ENCODE measurements at regions not wholly inside any gene's neighbourhood (a gene's known extent, or its start where the extent isn't known, plus 50 kb on each side); places are given as distances from the start of the nearest gene placed in this dataset.

GRCh38 chr10:105803206-105803605, 1162.1 kb downstream of the SORCS3 start:
- Mint-ChIP-seq H3K4me3 (no peak overlapping the region), H3K27me3 (no peaks in the 10 kb centered on the region), H3K9me3 (no peaks in the 10 kb centered on the region), H3K27ac (no peak overlapping the region), H3K4me1 (ENCODE audit: low read depth) (no peaks in the 10 kb centered on the region), H3K36me3 (ENCODE audit: low read depth) (no peaks in the 10 kb centered on the region)
- DNase-seq (no peak), ATAC-seq (no peak)
- intact Hi-C loops (cut with micrococcal nuclease) = no loop called here
- ChIA-PET CTCF (no interaction called here), POLR2A (no interaction called here)
- TF ChIP-seq CTCF (IDR thresholded peaks at IDR 0.05) = no peak

- H3K4me1 Mint-ChIP-seq (ENCODE audit: low read depth) = no peaks in the 10 kb centered on the region
- H3K27me3 Mint-ChIP-seq = no peaks in the 10 kb centered on the region
- DNase-seq (no peak), ATAC-seq (no peak)
- POLR2A ChIA-PET = no interaction called here
- no peak for TF ChIP-seq CTCF (IDR thresholded peaks at IDR 0.05)
- H3K36me3 Mint-ChIP-seq (ENCODE audit: low read depth) = no peaks in the 10 kb centered on the region
- CTCF ChIA-PET = no interaction called here
- H3K4me3 Mint-ChIP-seq = no peak overlapping the region
- intact Hi-C loops (cut with micrococcal nuclease) = no loop called here
- H3K27ac Mint-ChIP-seq = no peak overlapping the region
- H3K9me3 Mint-ChIP-seq = no peaks in the 10 kb centered on the region
These were observed 1159.6 kb downstream of the SORCS3 start for GRCh38 chr10:105800641-105801040.

GRCh38 chr10:105798328-105798889, 1157.3 kb downstream of the SORCS3 start:
- no peak overlapping the region for H3K27ac Mint-ChIP-seq
- ATAC-seq (no peak), DNase-seq (no peak)
- intact Hi-C loops (cut with micrococcal nuclease) = no loop called here
- H3K4me1 Mint-ChIP-seq (ENCODE audit: low read depth) = no peaks in the 10 kb centered on the region
- CTCF ChIA-PET = no interaction called here
- no peak overlapping the region for H3K4me3 Mint-ChIP-seq
- H3K9me3 Mint-ChIP-seq = no peaks in the 10 kb centered on the region
- no peaks in the 10 kb centered on the region for H3K27me3 Mint-ChIP-seq
- no peak for TF ChIP-seq CTCF (IDR thresholded peaks at IDR 0.05)
- POLR2A ChIA-PET = no interaction called here
- H3K36me3 Mint-ChIP-seq (ENCODE audit: low read depth) = no peaks in the 10 kb centered on the region

- DNase-seq (no peak), ATAC-seq (peak; percentile 49)
- no peaks in the 10 kb centered on the region for H3K9me3 Mint-ChIP-seq
- no peak overlapping the region for H3K4me3 Mint-ChIP-seq
- H3K27me3 Mint-ChIP-seq = no peaks in the 10 kb centered on the region
- intact Hi-C loops (cut with micrococcal nuclease) = no loop called here
- ChIA-PET POLR2A (no interaction called here), CTCF (no interaction called here)
- no peak overlapping the region for H3K27ac Mint-ChIP-seq
- no peaks in the 10 kb centered on the region for H3K36me3 Mint-ChIP-seq (ENCODE audit: low read depth)
- TF ChIP-seq CTCF (IDR thresholded peaks at IDR 0.05) = peak; percentile 40
- H3K4me1 Mint-ChIP-seq (ENCODE audit: low read depth) = no peaks in the 10 kb centered on the region
These were observed 1156.3 kb downstream of the SORCS3 start for GRCh38 chr10:105797234-105797890.

GRCh38 chr10:105793071-105793470, 1152.0 kb downstream of the SORCS3 start:
- intact Hi-C loops (cut with micrococcal nuclease) = no loop called here
- no peaks in the 10 kb centered on the region for H3K36me3 Mint-ChIP-seq (ENCODE audit: low read depth)
- H3K4me3 Mint-ChIP-seq = no peak overlapping the region
- H3K27ac Mint-ChIP-seq = no peak overlapping the region
- no peak for TF ChIP-seq CTCF (IDR thresholded peaks at IDR 0.05)
- ChIA-PET CTCF (no interaction called here), POLR2A (no interaction called here)
- DNase-seq = no peak
- H3K9me3 Mint-ChIP-seq = no peaks in the 10 kb centered on the region
- no peaks in the 10 kb centered on the region for H3K4me1 Mint-ChIP-seq (ENCODE audit: low read depth)
- no peak for ATAC-seq
- H3K27me3 Mint-ChIP-seq = no peaks in the 10 kb centered on the region
